ENCODE measurements at regions not wholly inside any gene's neighbourhood (a gene's known extent, or its start where the extent isn't known, plus 50 kb on each side); places are given as distances from the start of the nearest gene placed in this dataset.

- POLR2A ChIA-PET, result interaction anchor here (0.7 to 9.4 kb wide), 22 partner anchors 27 to 1726 kb away, joined by 3 to 237 read pairs (median 4); no protein-coding TSS in a partner anchor
- H3K27me3 ChIP-seq (ENCODE audit: insufficient read depth), result peaks cover 17% of the 10 kb centered on the region; the same call in 1 of the 2 replicates
- H3K9me2 ChIP-seq, result no peaks in the 10 kb centered on the region
- no peak overlapping the region for H3K4me3 ChIP-seq (ENCODE audit: low read depth in 2 of 2, low read length in 1 of 2)
- peak overlapping the region in 1 of 2 experiments; percentile 97; a peak in 2 of 4 replicates for H3K27ac ChIP-seq (ENCODE audit: low read depth in 2 of 2, low read length in 1 of 2)
- 0 out of 2 replicates have a peak overlapping the region, but pooled peaks have one; percentile 11 for H2AFZ ChIP-seq (ENCODE audit: low read depth)
- CTCF ChIA-PET, result interaction anchor here (0.7 to 4.5 kb wide), 17 partner anchors 9 to 999 kb away, joined by 3 to 109 read pairs (median 6); no protein-coding TSS in a partner anchor
- peak; percentile 88 for DNase-seq
- WGBS (ENCODE audit: low lambda C conversion rate), result 21% methylated on average over 18 of the region's 18 CpGs
- H3F3A ChIP-seq (replicated peaks; ENCODE audit: insufficient read depth), result no peaks in the 10 kb centered on the region
- no peak overlapping the region for H3K4me2 ChIP-seq
- no peak overlapping the region for H3K9ac ChIP-seq
- H3K36me3 ChIP-seq (replicated peaks in 1 of 2; ENCODE audit: control insufficient read depth in 1 of 2, insufficient read depth in 2 of 2, low read length in 1 of 2), result no peaks in the 10 kb centered on the region
- H3K4me1 ChIP-seq (ENCODE audit: control insufficient read depth in 1 of 2, insufficient read depth in 2 of 2, low read depth in 1 of 2, low read length in 1 of 2), result peaks cover 0 to 82% of the 10 kb centered on the region in 2 experiments; a peak in 2 of 4 replicates
- no peaks in the 10 kb centered on the region for H3K79me2 ChIP-seq (ENCODE audit: insufficient read depth)
- no peaks in the 10 kb centered on the region for H4K20me1 ChIP-seq (ENCODE audit: insufficient read depth)
- H3K9me3 ChIP-seq, result no peaks in the 10 kb centered on the region
- no peak for TF ChIP-seq JUND (IDR thresholded peaks at IDR 0.05)
- TF ChIP-seq IRF3 (IDR thresholded peaks at IDR 0.05; ENCODE audit: low read depth, low read length), result no peak
- TF ChIP-seq EZH2phosphoT487 (IDR thresholded peaks at IDR 0.05; ENCODE audit: borderline replicate concordance, low read depth), result no peak
- TF ChIP-seq, protein P1, sequence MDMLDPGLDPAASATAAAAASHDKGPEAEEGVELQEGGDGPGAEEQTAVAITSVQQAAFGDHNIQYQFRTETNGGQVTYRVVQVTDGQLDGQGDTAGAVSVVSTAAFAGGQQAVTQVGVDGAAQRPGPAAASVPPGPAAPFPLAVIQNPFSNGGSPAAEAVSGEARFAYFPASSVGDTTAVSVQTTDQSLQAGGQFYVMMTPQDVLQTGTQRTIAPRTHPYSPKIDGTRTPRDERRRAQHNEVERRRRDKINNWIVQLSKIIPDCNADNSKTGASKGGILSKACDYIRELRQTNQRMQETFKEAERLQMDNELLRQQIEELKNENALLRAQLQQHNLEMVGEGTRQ (IDR thresholded peaks at IDR 0.05; ENCODE audit: borderline replicate concordance, low read depth, low read length), result no peak
- peak; percentile 28 for TF ChIP-seq RAD21 (IDR thresholded peaks at IDR 0.05; ENCODE audit: low read length)
- TF ChIP-seq FOXM1 (IDR thresholded peaks at IDR 0.05; ENCODE audit: low read depth), result no peak
- TF ChIP-seq GATA2 (CRISPR knock-in tag; IDR thresholded peaks at IDR 0.05), result peak; percentile 4
- TF ChIP-seq CHD2 (IDR thresholded peaks at IDR 0.05; ENCODE audit: low read length, partially characterized antibody), result peak; percentile 2
- TF ChIP-seq SMC3 (IDR thresholded peaks at IDR 0.05; ENCODE audit: low read depth, low read length), result peak; percentile 9; the same call in 1 of the 2 replicates
- no peak for TF ChIP-seq NFIC (IDR thresholded peaks at IDR 0.05; ENCODE audit: borderline replicate concordance)
- TF ChIP-seq EP300 (IDR thresholded peaks at IDR 0.05; ENCODE audit: borderline replicate concordance in 1 of 2, low read depth in 1 of 2, low read length in 1 of 2), result peak in 1 of 2 experiments; percentile 66; a peak in 2 of 4 replicates
- TF ChIP-seq RXRA (IDR thresholded peaks at IDR 0.05; ENCODE audit: borderline replicate concordance, low read depth), result no peak
- no peak for TF ChIP-seq MEF2A (IDR thresholded peaks at IDR 0.05; ENCODE audit: borderline replicate concordance, low read depth)
- TF ChIP-seq YY1 (IDR thresholded peaks at IDR 0.05; ENCODE audit: low read depth), result no peak
- no peak for TF ChIP-seq PBX3 (IDR thresholded peaks at IDR 0.05)
- TF ChIP-seq FOXJ3 (CRISPR knock-in tag; IDR thresholded peaks at IDR 0.05), result peak; percentile 57
- TF ChIP-seq TAF1 (IDR thresholded peaks at IDR 0.05; ENCODE audit: borderline replicate concordance, low read depth, low read length), result no peak
- TF ChIP-seq POLR2AphosphoS5 (IDR thresholded peaks at IDR 0.05; ENCODE audit: low read depth, low read length), result no peak
- no peak for TF ChIP-seq NRF1 (IDR thresholded peaks at IDR 0.05; ENCODE audit: low read depth, low read length)
- TF ChIP-seq, protein P2, sequence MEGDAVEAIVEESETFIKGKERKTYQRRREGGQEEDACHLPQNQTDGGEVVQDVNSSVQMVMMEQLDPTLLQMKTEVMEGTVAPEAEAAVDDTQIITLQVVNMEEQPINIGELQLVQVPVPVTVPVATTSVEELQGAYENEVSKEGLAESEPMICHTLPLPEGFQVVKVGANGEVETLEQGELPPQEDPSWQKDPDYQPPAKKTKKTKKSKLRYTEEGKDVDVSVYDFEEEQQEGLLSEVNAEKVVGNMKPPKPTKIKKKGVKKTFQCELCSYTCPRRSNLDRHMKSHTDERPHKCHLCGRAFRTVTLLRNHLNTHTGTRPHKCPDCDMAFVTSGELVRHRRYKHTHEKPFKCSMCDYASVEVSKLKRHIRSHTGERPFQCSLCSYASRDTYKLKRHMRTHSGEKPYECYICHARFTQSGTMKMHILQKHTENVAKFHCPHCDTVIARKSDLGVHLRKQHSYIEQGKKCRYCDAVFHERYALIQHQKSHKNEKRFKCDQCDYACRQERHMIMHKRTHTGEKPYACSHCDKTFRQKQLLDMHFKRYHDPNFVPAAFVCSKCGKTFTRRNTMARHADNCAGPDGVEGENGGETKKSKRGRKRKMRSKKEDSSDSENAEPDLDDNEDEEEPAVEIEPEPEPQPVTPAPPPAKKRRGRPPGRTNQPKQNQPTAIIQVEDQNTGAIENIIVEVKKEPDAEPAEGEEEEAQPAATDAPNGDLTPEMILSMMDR (IDR thresholded peaks at IDR 0.05), result no peak
- no peak for TF ChIP-seq TEAD4 (IDR thresholded peaks at IDR 0.05; ENCODE audit: borderline replicate concordance, insufficient read depth)
These were observed 271.7 kb downstream of the BUD13 start for GRCh38 chr11:116500947-116501602.

Measured in SK-N-SH (cell line).